Adrenal gland (tissue), 9 donors: ENCODE measurements at regions not wholly inside any gene's neighbourhood (a gene's known extent, or its start where the extent isn't known, plus 50 kb on each side); places are given as distances from the start of the nearest gene placed in this dataset.
A peak's percentile ranks its signal among the peaks of the same experiment; 100 is the strongest.
"Not testable (repeated sequence)": the region's sequence is repeated elsewhere in the genome, so short reads cannot be mapped to it uniquely, and the experiment has no call there.

ENCODE experiments used
- DNase-seq, 7 donors: peaks; one replicate each; pipeline ENCODE4 v3.0.0-alpha.2; 2019 to 2020
- H3K27ac ChIP-seq, 5 donors: fragments of 200-600 bp; sonication (generic) in 4 of 5; 1 replicate in 3 of 5; 2 replicates in 2 of 5; pipeline versions ENCODE4 v1.5.1 to v1.8.0; 2016 to 2020; ENCODE audit warnings: mild to moderate bottlenecking in 1 of 5
- H3K27me3 ChIP-seq: fragments of 200-600 bp; 2 replicates; pipeline ENCODE4 v1.8.0; 2021
- H3K36me3 ChIP-seq, 2 donors: fragments of 200-600 bp; replicated peaks in 1 of 2; 1 replicate in 1 of 2; 2 replicates in 1 of 2; pipeline versions ENCODE4 v1.5.1 to v1.8.0; 2018 to 2022
- H3K4me1 ChIP-seq, 2 donors: fragments of 200-600 bp; replicated peaks in 1 of 2; 1 replicate in 1 of 2; 2 replicates in 1 of 2; pipeline versions ENCODE4 v1.5.1 to v1.8.0; 2018 to 2021
- H3K4me3 ChIP-seq, 4 donors: fragments of 200-600 bp; sonication (generic) in 3 of 4; one replicate each; pipeline ENCODE4 v1.5.1; 2016 to 2018
- H3K9me3 ChIP-seq, 3 donors: fragments of 200-600 bp; sonication (generic) in 1 of 3; replicated peaks in 1 of 3; 1 replicate in 2 of 3; 2 replicates in 1 of 3; pipeline versions ENCODE4 v1.5.1 to v1.8.0; 2016 to 2021
- POLR2A ChIP-seq, 2 donors: fragments of 450-650 bp; IDR thresholded peaks; one replicate each; pipeline ENCODE4 v1.6.1; 2017; ENCODE audit warnings: antibody characterized with exemption in 2 of 2, mild to moderate bottlenecking in 2 of 2, moderate library complexity in 1 of 2
- WGBS, 4 donors: extraction: QIAGEN DNeasy Blood & Tissue Kit in 2 of 4; methylation state at CpG; one replicate each; pipeline versions ENCODE4 v1.1.5 to v1.1.7; 2013 to 2017; 5-methylcytosine and 5-hydroxymethylcytosine counted together
- intact Hi-C, 2 donors: fragments of 100-400 bp; cut with DNase I; formaldehyde crosslinking; loops; one replicate each; pipeline versions ENCODE4 v1.14.1 to v1.15.0; 2022 to 2023
- TF ChIP-seq, protein P1 (sequence below), 6 experiments: fragments of 450-650 bp in 4 of 6; fragments of 200-600 bp in 2 of 6; sonication (generic) in 1 of 6; IDR thresholded peaks; 1 replicate in 5 of 6; 2 replicates in 1 of 6; pipeline versions ENCODE4 v1.5.1 to v1.8.0; 2016 to 2021; ENCODE audit warnings: antibody characterized with exemption in 6 of 6, mild to moderate bottlenecking in 2 of 6, moderate library complexity in 1 of 6
- donor health status: healthy with polysubstance abuse.
- donor health status: Bipolar disorder and iron deficiency.
- donor health status: DM: yes; HTN: yes; CAD: no.
- donor health status: DM: no; HTN: no; CAD: no.
- donor health status: DM: no; HTN: no; CAD: no.

DNA sequence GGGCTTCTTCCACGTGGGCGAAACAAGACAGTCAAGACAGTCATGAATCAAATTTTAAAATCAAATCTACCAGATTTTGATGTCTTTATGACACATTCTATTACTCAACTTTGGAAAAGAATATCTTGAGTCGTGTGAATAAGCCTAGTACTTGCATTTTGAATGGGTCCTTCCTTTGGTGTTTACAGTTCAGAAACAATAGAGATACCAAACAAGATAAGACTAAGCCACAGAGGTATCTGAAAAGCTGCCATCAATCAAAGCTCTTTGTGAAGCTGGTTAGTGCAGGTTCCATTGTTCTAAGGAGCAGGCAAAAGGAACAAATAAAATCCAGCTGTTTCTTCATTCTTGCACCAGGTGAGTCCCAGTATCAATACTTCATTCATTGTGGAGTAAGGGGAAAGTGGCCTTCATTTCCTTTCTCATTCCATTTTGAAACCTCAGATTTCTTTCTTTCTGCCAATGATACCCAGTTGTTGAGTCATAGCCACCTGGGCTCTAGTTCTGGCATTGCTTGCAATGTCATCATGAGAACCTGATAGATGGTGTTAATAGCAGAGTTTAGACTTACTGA lies 151.7 kb upstream of the L3MBTL4 start:
- Histone ChIP-seq H3K4me3 (no peak overlapping the region), H3K27me3 (no peaks in the 10 kb centered on the region), H3K36me3 (no peaks in the 10 kb centered on the region), H3K4me1 (no peaks in the 10 kb centered on the region), H3K9me3 (no peaks in the 10 kb centered on the region), H3K27ac (no peak overlapping the region)
- 67 to 80% (median 73%) methylated on average over 3 of the region's 3 CpGs for WGBS, 4 donors
- DNase-seq: no peak
- intact Hi-C loops: loop anchor here in 1 of 2 donors (10.0 kb wide), 1 partner anchor 158 kb away; the partner anchor contains the start of gene ARHGAP28
- TF ChIP-seq, protein P1, sequence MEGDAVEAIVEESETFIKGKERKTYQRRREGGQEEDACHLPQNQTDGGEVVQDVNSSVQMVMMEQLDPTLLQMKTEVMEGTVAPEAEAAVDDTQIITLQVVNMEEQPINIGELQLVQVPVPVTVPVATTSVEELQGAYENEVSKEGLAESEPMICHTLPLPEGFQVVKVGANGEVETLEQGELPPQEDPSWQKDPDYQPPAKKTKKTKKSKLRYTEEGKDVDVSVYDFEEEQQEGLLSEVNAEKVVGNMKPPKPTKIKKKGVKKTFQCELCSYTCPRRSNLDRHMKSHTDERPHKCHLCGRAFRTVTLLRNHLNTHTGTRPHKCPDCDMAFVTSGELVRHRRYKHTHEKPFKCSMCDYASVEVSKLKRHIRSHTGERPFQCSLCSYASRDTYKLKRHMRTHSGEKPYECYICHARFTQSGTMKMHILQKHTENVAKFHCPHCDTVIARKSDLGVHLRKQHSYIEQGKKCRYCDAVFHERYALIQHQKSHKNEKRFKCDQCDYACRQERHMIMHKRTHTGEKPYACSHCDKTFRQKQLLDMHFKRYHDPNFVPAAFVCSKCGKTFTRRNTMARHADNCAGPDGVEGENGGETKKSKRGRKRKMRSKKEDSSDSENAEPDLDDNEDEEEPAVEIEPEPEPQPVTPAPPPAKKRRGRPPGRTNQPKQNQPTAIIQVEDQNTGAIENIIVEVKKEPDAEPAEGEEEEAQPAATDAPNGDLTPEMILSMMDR (IDR thresholded peaks at IDR 0.05): no peak
- no peak for TF ChIP-seq POLR2A (IDR thresholded peaks at IDR 0.05)

DNA sequence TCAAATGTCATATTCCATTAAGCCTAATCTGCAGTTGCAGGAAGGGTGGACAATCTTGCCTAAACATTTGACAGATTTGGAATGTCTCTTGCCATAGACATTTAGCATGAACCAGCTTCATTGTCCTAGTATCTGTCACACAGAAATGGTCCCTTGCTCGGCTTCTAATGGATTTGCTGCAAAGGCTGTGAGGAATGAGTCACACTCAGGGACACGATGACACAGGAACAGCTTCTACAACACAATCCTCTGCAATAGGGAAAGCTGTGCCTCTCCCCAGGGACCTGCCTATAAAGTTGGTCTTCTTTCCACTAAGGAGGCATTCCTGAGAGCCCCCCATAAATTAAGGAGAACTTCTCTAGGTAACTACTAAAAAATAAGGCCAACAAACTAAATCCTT lies 155.1 kb upstream of the L3MBTL4 start:
- H3K36me3 ChIP-seq: no peaks in the 10 kb centered on the region
- no peak overlapping the region for H3K27ac ChIP-seq
- DNase-seq: peak in 5 of 7 donors; percentile 20 to 33 (median 28)
- intact Hi-C loops: loop anchor here in 1 of 2 donors (10.0 kb wide), 1 partner anchor 155 kb away; the partner anchor contains the start of gene ARHGAP28
- TF ChIP-seq POLR2A (IDR thresholded peaks at IDR 0.05): no peak
- TF ChIP-seq, protein P1 (IDR thresholded peaks at IDR 0.05): no peak
- H3K9me3 ChIP-seq: no peaks in the 10 kb centered on the region
- no peak overlapping the region for H3K4me3 ChIP-seq
- no peaks in the 10 kb centered on the region for H3K27me3 ChIP-seq
- WGBS, 4 donors: 13 to 65% (median 31%) methylated on average over 2 of the region's 2 CpGs
- no peaks in the 10 kb centered on the region for H3K4me1 ChIP-seq

DNA sequence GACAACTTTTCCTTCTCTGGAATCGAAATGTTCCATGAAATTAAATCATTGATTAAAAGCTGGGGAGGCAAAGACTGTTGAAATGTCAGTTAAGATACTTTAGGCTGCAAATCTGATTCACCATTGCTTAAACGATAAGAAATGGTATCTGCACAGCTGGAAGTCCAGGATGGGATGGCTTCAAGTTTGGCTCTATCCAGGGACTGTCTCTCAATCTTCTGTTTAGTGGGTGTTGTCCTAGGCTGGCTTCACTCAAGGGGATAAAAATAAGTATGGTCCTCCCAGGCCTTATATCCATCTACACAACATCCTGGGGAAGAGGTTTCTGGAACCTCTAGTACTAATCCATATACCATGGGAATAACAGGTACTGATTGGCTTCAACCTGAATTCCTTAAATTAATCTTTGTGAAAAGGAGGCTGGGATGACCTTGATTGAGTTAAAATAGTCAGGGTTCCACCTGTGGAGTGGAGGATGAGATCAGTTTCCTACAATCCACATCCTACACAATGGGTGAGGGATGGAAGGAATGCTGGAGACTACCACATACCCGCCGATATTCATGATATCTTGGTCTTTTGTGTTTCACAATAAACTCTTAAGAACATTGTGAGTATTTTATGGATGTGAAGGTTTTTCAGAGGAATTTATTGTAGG lies 156.0 kb upstream of the L3MBTL4 start:
- Histone ChIP-seq H3K27me3 (no peaks in the 10 kb centered on the region), H3K4me3 (no peak overlapping the region), H3K9me3 (no peaks in the 10 kb centered on the region), H3K27ac (no peak overlapping the region), H3K4me1 (no peaks in the 10 kb centered on the region), H3K36me3 (no peaks in the 10 kb centered on the region)
- TF ChIP-seq, protein P1 (IDR thresholded peaks at IDR 0.05): no peak
- no peak for TF ChIP-seq POLR2A (IDR thresholded peaks at IDR 0.05)
- intact Hi-C loops: no loop called here
- 86 to 90% (median 88%) methylated on average over 4 of the region's 4 CpGs for WGBS, 4 donors
- DNase-seq: no peak

DNA sequence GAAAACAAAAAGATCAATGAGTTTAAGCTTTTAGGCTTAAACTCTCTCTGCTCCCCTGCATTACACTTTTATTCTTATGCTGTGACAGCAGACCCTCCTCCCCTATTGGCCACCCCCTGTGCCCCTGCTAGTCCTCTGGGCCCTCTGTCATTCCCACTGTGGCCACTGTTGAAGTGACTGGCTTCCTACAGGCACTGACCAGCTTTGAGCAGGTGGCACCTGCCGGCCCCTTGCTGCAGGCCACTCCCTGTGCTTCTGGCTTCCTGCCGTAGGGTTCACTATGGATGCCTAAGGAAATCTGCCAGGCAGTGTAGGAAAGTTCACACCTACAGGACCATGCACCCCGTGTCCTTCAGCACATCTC lies 156.5 kb upstream of the L3MBTL4 start:
- H3K4me3 ChIP-seq: no peak overlapping the region
- intact Hi-C loops: no loop called here
- H3K27me3 ChIP-seq: no peaks in the 10 kb centered on the region
- no peaks in the 10 kb centered on the region for H3K36me3 ChIP-seq
- H3K9me3 ChIP-seq: no peaks in the 10 kb centered on the region
- no peaks in the 10 kb centered on the region for H3K4me1 ChIP-seq
- no peak overlapping the region for H3K27ac ChIP-seq
- no peak for DNase-seq
- WGBS, 4 donors: 84 to 89% (median 85%) methylated on average over 3 of the region's 3 CpGs
- no peak for TF ChIP-seq POLR2A (IDR thresholded peaks at IDR 0.05)

DNA sequence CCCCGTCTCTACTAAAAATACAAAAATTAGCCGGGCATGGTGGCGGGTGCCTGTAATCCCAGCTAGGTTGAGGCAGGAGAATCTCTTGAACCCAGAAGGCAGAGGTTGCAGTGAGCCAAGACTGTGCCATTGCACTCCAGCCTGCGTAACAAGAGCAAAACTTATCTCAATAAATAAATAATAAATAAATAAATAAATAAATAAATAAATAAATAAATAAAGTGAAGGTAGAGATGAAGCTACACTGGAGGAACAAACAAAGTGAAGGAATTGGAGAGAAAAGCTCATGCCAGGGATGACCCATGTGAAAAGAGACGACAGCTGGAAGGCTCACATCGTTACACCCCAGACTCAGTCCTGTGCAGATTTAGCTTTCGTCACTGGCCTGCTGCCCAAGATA lies 157.3 kb upstream of the ARHGAP28 start:
- H3K4me1 ChIP-seq, H3K36me3 ChIP-seq, H3K4me3 ChIP-seq, DNase-seq, H3K9me3 ChIP-seq, H3K27me3 ChIP-seq, H3K27ac ChIP-seq, intact Hi-C loops: not testable (repeated sequence)
- 91 to 96% (median 93%) methylated on average over 7 of the region's 7 CpGs for WGBS, 4 donors
